ENCODE measurements at regions not wholly inside any gene's neighbourhood (a gene's known extent, or its start where the extent isn't known, plus 50 kb on each side); places are given as distances from the start of the nearest gene placed in this dataset.

DNA sequence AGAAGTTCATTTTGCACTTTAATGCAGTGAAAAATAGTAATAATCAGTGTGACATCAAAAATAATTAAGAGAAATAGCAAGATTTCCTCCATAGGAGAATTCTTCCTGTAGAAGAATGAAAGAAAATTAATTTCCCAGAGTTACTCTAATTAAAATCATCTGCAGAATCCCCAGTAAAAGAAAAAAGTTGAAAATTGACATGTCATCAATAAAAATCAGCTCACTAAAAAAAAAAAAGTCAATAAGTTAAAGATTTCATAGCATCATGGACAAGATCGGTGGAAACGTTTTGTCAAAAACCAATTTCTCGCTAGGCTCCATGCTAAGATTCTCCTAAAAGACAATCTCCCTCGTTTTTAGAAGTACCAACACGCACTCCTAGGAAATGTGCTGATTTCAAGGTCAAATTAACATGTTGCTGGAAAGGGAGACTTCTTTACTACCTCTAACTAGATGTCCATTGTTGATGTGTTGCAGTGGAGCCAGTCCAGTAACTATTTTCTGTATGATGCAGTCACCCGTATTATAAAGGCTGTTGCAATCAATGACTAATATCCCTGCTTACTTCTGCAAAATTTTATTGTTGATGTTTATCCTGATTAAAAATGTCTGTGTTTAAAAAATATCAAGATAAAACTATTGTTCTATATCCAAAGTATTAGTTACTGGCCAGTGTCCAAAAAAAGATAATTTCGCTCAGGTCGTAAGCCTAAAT, 591.9 kb upstream of the MGMT start:
- DNase-seq (ENCODE audit: insufficient read length, low spot score), result no peak
- FAIRE-seq, result no peak

DNA sequence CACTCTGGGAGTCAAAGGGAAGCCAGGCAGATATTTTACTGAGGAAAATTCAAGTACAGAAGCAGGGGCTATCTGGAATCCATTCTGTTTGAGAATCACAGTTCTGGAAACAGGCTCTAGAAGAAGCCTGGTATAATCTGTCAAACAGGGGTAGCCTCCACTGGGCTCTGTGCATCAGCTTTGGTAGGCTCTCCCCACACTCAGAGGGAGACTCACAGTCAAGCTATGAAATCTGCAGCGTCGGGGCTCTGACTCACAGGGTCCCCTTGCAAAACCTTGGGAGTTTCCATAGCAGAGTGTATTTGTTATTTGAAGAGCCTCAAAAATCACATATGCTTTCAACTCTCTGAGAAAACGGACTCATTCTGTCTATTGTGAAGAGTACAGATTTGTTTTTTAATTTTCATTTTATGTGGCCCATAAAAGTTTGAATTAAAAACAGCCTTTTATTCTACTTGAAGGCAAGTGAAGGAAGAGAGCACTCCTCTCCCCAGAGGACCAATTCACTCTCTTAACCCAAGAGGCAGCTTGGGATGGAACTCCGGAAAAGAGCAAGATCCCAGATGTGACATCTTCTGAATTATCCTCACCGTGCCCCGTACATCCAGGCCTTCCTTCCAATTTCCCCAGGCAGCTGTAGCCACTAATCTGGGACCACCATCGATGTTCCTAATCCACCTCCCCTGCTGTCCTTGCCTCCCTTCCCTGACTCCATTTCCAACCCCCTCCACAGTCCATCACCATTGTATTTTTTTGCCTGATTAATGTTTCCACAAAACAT, 590.9 kb upstream of the MGMT start:
- no peak for FAIRE-seq
- DNase-seq (ENCODE audit: insufficient read length, low spot score), result no peak

- DNase-seq (ENCODE audit: insufficient read length, low spot score), result no peak
- no peak for FAIRE-seq
Measured at GRCh38 chr10:128877141-128877540, 589.9 kb upstream of the MGMT start.

DNA sequence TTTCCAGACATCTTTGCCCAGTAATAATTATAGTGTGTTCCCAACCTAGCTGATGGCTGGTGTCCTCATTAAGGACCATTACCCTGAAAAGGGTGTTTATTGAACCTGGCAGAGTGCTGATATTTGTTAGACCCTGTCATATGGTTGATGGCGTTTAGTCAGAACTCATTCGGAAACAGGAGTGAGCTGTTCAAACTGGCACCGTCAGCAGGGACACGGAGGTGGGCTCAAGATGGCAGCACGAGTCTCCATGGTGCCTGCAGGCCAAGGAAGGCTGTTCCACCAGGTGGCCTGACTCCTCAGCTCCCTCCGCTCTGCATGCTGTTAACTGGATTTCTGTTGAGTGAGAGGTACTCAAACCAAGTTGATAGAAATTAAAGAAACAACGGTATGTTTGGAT, 589.1 kb upstream of the MGMT start:
- DNase-seq (ENCODE audit: insufficient read length, low spot score) (no peak), FAIRE-seq (no peak)

DNA sequence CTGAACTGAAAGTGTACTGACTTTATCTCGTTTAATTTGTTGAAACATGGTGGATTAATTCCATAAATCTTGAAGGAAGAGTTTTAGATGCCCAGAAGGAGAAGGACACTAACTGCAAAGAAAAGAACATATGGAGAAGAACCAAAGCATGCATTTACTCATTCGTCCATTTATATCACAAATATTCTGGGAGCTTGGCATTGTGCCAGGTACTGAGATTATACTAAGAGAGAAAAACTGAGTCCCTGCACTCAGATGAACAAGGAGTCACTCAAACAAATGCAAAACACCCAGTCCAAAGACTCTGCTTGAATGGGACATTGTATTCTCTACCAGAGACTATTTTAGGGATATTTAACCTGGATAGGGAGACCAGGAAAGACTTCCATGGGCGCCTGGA, 588.0 kb upstream of the MGMT start:
- FAIRE-seq (no peak), DNase-seq (ENCODE audit: insufficient read length, low spot score) (no peak)

DNA sequence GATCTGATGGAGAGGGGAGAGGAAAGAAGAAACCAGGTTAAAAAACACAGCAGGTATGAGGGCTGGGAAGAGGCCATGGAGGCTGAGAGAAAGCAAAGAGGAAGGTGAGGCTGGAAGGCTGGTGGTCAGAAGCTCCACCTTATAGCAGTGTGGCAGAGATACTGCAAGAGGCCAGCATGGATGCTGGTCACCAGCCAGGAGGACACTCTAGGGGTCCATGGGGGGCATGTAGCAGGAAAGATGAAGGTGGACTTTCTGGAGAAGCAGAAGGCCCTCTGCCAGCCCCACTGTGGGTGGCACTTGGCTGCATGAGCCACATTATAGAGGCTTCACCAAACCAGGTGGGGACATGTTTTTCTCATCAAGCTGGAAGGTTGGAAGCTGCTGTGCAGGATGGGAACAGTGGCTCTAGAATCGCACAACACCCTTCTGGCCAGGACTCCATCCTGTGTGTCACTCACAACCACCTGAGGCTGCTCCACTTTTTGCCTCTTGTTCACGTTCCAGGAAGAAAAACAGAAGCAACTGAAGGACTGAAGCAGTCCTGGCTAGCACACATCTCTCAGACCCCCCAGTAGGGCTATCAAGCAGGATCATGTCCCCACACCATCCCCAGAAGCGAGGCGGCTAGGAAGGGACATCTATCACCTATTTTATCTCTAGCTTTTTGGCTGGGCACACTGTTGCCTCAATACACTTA, 587.5 kb upstream of the MGMT start:
- DNase-seq (ENCODE audit: insufficient read length, low spot score) (no peak), FAIRE-seq (no peak)

DNA sequence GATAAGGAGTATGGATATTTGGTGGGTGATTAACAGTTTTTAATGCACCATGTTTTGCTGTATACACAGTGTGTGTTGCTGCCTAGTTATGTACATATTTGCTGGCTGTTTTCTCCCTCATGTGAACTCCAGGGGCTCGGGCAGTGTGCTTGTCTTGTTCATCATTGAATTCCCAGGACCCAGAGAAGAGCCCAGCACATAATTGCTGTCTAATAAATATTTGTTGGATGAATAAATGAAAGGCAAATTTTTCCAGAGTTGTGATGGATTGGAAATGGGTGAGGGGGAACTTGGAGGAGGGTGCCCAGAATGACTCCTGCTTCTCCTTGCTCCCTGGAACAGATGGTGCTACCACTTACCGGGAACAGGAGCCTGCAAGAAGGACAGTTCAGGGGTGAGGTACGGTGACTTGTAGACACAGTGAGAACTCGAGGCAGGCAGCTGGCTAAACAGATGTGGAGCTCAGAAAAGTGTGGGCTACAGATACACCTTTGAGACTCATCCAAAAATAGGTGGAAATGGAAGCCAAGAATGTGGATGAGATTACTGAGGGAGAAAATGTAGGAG, 586.8 kb upstream of the MGMT start:
- DNase-seq (ENCODE audit: insufficient read length, low spot score) (no peak), FAIRE-seq (no peak)

DNA sequence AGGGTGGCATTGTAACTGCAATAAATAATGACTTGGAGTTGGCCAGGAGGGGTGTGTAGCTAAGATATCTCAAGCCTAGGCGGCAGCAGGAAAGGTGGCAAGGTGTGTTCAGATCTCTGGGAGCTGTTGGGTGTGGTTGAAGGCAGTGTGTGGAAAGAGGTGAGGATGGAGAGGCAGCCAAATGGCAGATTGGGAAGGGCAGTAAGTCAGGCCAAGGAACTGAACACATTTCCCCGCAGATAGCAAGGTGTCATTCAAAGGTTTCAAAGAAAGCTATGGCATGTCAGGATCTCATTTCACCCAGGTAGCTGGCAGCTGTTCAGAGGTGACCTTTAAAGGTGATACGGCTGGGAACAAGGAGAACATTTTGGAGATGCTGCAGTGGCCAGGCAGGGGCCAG, 586.0 kb upstream of the MGMT start:
- DNase-seq (ENCODE audit: insufficient read length, low spot score) (no peak), FAIRE-seq (no peak)

- no peak for FAIRE-seq
Measured at GRCh38 chr10:128883231-128884032, 583.6 kb upstream of the MGMT start.

GRCh38 chr10:128884033-128884425, 583.0 kb upstream of the MGMT start:
- no peak for FAIRE-seq
- DNase-seq (ENCODE audit: insufficient read length, low spot score), result no peak

More at GRCh38 chr10:128883231-128884032, 583.6 kb upstream of the MGMT start:
- DNase-seq (ENCODE audit: insufficient read length, low spot score), result no peak

DNA sequence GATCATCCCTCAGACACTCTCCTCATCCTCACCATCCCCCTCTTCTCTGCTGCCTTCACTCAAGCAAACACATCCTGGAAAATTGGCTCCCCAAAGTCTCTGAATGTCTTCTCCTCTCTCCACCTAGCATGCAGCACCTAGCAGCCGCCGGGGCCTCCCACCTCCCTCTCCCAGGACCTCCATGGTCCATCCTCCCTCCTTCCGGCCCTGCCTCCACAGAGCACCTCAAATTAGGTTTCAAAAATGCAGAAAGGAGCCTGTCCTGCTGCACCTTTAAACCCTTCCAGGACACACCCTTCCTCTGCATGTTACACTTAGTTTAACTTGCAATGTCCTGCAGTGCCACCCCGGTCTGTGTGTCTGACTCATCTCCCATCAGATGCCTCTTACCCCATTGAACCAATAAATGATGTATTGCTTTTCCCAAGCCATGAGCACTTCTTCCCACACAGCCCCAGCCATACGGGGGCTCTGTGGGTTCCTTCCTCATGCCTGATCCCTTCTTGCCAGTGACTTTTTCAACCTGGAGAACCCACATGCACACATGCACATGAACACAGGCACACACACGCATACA, 582.5 kb upstream of the MGMT start:
- DNase-seq (ENCODE audit: insufficient read length, low spot score), result no peak
- no peak for FAIRE-seq

- FAIRE-seq, result no peak
- DNase-seq (ENCODE audit: insufficient read length, low spot score), result no peak
Measured at GRCh38 chr10:128885573-128886555, 581.2 kb upstream of the MGMT start.

- DNase-seq (ENCODE audit: insufficient read length, low spot score) (no peak), FAIRE-seq (no peak)
Measured at GRCh38 chr10:128887856-128888255, 579.2 kb upstream of the MGMT start.

GRCh38 chr10:128892005-128892404, 575.0 kb upstream of the MGMT start:
- FAIRE-seq (no peak), DNase-seq (ENCODE audit: insufficient read length, low spot score) (no peak)

DNA sequence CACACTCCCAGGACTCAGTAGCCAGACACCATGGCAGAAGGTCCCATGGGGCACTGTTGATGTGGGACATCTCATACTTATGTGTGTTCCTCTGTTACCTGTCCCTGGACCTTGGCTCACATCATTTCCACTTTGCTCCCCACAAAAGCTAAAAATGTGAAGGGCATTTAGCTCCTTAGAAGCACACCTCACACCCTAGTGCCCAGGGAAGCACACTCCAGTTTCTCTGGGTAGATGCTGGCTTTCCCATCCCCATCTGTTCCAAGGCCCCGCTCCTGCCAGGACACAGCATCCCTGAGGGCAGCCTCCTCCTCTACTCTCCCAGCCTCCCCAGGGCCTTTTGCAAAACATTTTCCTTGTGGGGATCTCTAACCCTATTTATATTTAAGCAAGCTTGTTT, 572.4 kb upstream of the MGMT start:
- DNase-seq (ENCODE audit: insufficient read length, low spot score), result no peak
- no peak for FAIRE-seq

DNA sequence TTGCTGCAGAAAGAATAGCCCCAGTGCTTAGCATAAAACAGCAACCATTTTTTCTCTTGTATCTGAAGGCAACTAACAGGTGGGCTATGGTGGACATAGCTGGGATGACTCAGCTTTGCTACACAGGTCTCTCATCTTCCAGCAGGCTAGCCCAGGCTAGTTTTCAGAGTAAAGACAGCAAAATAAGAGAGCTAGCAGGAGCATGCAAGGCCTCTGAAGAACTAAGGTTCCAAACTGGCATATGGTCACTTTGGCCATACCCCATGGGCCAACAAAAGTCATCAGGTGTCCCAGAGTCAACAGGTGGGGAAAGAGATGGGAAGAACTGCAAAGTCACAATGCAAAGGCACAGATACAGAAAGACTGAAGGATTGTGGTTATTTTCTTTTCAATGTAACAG, 571.6 kb upstream of the MGMT start:
- no peak for FAIRE-seq
- DNase-seq (ENCODE audit: insufficient read length, low spot score), result no peak

DNA sequence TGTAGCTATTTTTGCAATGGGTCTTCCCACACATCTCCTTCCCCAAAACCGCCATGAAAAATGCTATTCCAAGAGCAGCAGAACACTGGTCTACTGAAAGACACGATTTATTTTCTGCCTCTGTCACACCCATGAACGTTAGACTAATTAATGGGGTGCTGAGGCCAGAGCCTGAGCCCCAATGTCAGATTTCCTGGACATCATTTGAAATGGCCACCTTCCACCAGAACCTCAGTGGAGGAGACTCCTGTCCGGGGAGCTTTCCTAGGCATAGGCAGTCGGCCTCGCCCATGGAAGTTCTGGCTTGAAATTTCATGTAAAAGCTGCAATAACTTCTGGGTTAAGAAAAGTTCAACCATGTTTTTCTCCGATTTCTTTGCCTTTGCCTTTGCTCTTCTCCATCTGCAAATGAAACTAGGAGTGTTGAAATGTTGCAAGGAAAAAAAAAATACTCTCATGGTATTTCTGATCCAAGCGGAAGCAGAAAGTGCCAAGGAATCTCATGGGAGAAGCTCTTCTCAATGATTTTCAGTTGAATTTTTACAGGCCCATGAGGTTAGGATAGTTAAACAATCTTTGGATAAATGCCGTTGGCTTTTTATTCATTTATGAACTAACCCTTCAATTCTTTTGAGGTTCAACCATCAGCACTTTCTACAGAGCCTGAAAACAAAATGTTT, 570.8 kb upstream of the MGMT start:
- FAIRE-seq, result no peak
- DNase-seq (ENCODE audit: insufficient read length, low spot score), result no peak

DNA sequence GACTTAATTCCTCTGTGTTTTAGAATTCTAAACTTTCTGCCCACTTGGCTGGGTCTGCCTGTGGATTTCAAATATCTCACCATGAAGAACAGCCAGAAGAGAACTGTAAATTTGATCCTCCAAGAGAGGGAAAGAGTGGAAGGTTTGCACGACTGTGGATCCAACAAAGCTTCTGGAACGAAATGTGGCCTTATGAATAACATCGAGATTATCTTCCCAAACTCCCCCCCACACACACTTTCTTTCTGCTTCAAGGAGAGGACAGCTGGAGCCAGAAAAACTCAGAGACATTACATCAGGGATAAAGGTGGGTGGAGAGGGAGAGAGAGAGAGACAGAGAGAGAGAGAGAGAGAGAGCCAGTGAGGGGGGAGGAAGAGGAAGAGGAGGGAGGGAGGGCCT, 570.1 kb upstream of the MGMT start:
- DNase-seq (ENCODE audit: insufficient read length, low spot score), result no peak
- no peak for FAIRE-seq
